ENCODE measurements at regions not wholly inside any gene's neighbourhood (a gene's known extent, or its start where the extent isn't known, plus 50 kb on each side); places are given as distances from the start of the nearest gene placed in this dataset.

DNA sequence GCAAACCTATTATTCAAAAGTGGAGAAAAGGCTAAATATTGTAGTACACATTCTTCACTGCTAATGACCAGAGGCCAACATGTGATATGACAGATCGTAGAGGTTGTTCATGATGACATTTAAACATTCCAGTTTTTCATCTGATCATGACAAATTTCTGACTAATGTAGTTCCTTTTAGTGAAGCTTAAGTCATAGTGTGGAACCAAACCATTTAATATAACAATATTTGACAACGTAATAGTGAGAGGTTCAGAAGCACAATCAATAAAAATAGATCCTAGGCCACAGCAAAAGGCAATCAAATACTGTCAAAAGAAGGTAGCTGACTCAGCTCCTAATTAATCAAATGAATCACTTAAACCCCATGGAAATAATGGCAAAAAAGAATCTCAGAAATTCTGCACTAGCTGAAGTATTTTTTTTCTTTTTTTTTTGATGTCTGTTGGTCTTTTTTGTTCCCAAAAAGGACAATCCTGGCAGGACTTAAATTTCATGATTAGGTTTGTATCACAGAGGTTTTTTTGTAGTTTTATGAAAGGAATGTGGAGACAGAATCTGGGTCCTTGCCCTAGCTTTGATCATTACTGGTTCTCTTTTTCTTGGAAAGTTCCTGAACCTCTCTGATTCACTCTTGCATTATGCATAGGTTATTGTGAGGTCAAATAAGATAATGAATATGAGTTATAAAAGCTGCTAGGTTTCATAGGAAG, 795.0 kb downstream of the DTWD2 start:
- 0% methylated on average over 2 of the region's 2 CpGs for WGBS (ENCODE audit: insufficient coverage, insufficient replicate concordance, low lambda C conversion rate, missing lambda C conversion rate)
- H3K4me3 ChIP-seq: no peak overlapping the region
- no peak overlapping the region for H2AFZ ChIP-seq (ENCODE audit: control insufficient read depth, low read depth, low read length)
- H3K79me2 ChIP-seq (ENCODE audit: control insufficient read depth, insufficient read depth, low read length): no peaks in the 10 kb centered on the region
- no TSS peak for BruUV-seq (replicated peaks)
- H3K4me1 ChIP-seq (ENCODE audit: control insufficient read depth, insufficient read depth, low read length): no peaks in the 10 kb centered on the region
- no peak for FAIRE-seq
- ATAC-seq: no peak
- ChIA-PET SMC1A (ENCODE audit: uncharacterized antibody, unreplicated experiment) (interaction anchor here (0.5 kb wide), 1 partner anchor 1353 kb away, joined by 3 read pairs; no protein-coding TSS in a partner anchor), RAD21 (ENCODE audit: unreplicated experiment) (no interaction called here), POLR2A (no interaction called here), CTCF (no interaction called here)
- H3K9me3 ChIP-seq (replicated peaks; ENCODE audit: control insufficient read depth, insufficient read depth, low read length): no peaks in the 10 kb centered on the region
- no peak overlapping the region for H3K4me2 ChIP-seq (ENCODE audit: control insufficient read depth, insufficient read depth)
- DNase-seq (ENCODE audit: low read depth, low spot score): no peak
- intact Hi-C loops (cut with micrococcal nuclease; ENCODE audit: unreplicated experiment) (no loop called here), in situ Hi-C loops (cut with MboI) (no loop called here)
- no peaks in the 10 kb centered on the region for H4K20me1 ChIP-seq (ENCODE audit: control insufficient read depth, insufficient read depth)
- no peaks in the 10 kb centered on the region for H3K27me3 ChIP-seq (replicated peaks in 1 of 2; ENCODE audit: control insufficient read depth in 2 of 2, insufficient read depth in 2 of 2, low read length in 1 of 2)
- H3K9ac ChIP-seq (ENCODE audit: control insufficient read depth, insufficient read depth, low read length): no peak overlapping the region
- H3K27ac ChIP-seq (ENCODE audit: control insufficient read depth, insufficient read depth): no peak overlapping the region
- no peaks in the 10 kb centered on the region for H3K36me3 ChIP-seq (ENCODE audit: control insufficient read depth in 2 of 2, insufficient read depth in 2 of 2, low read length in 1 of 2)
- no peak for TF ChIP-seq ATF7 (IDR thresholded peaks at IDR 0.05; ENCODE audit: low read depth)
- no peak for TF ChIP-seq TBL1XR1 (IDR thresholded peaks at IDR 0.05; ENCODE audit: low read depth, low read length)
- no peak for TF ChIP-seq TAF1 (IDR thresholded peaks at IDR 0.05; ENCODE audit: borderline replicate concordance, low read depth, low read length)
- TF ChIP-seq PAX5 (IDR thresholded peaks at IDR 0.05; ENCODE audit: borderline replicate concordance, low read depth, low read length): no peak
- TF ChIP-seq ZNF384 (IDR thresholded peaks at IDR 0.05; ENCODE audit: borderline replicate concordance, low read depth, low read length): no peak
- TF ChIP-seq CHD4 (IDR thresholded peaks at IDR 0.05): no peak
- TF ChIP-seq, protein P1, sequence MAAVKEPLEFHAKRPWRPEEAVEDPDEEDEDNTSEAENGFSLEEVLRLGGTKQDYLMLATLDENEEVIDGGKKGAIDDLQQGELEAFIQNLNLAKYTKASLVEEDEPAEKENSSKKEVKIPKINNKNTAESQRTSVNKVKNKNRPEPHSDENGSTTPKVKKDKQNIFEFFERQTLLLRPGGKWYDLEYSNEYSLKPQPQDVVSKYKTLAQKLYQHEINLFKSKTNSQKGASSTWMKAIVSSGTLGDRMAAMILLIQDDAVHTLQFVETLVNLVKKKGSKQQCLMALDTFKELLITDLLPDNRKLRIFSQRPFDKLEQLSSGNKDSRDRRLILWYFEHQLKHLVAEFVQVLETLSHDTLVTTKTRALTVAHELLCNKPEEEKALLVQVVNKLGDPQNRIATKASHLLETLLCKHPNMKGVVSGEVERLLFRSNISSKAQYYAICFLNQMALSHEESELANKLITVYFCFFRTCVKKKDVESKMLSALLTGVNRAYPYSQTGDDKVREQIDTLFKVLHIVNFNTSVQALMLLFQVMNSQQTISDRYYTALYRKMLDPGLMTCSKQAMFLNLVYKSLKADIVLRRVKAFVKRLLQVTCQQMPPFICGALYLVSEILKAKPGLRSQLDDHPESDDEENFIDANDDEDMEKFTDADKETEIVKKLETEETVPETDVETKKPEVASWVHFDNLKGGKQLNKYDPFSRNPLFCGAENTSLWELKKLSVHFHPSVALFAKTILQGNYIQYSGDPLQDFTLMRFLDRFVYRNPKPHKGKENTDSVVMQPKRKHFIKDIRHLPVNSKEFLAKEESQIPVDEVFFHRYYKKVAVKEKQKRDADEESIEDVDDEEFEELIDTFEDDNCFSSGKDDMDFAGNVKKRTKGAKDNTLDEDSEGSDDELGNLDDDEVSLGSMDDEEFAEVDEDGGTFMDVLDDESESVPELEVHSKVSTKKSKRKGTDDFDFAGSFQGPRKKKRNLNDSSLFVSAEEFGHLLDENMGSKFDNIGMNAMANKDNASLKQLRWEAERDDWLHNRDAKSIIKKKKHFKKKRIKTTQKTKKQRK (IDR thresholded peaks at IDR 0.05; ENCODE audit: low read depth, low read length): no peak

Measured in GM12878 (cell line).